Effector CD4-positive, alpha-beta T cell (primary cell): ENCODE measurements at regions not wholly inside any gene's neighbourhood (a gene's known extent, or its start where the extent isn't known, plus 50 kb on each side); places are given as distances from the start of the nearest gene placed in this dataset.

ENCODE experiments used
- DNase-seq: peaks from one replicate; pipeline ENCODE4 v3.0.0-alpha.2; 2020

GRCh38 chr12:4223273-4223845 lies 50.2 kb upstream of the CCND2 start:
- no peak for DNase-seq

- DNase-seq: no peak
These were observed 52.3 kb upstream of the CCND2 start for GRCh38 chr12:4221258-4221620.

- no peak for DNase-seq
These were observed 52.9 kb upstream of the CCND2 start for GRCh38 chr12:4220536-4221257.

GRCh38 chr12:4217091-4217490 lies 56.5 kb upstream of the CCND2 start:
- DNase-seq: no peak

GRCh38 chr12:4216187-4216927 lies 57.2 kb upstream of the CCND2 start:
- DNase-seq: no peak

GRCh38 chr12:4215229-4216186 lies 58.1 kb upstream of the CCND2 start:
- DNase-seq: no peak

- DNase-seq: no peak
These were observed 58.7 kb upstream of the CCND2 start for GRCh38 chr12:4214877-4215228.

GRCh38 chr12:4213471-4213870 lies 60.1 kb upstream of the CCND2 start:
- no peak for DNase-seq

GRCh38 chr12:4212845-4213244 lies 60.7 kb upstream of the CCND2 start:
- DNase-seq: no peak

- DNase-seq: no peak
These were observed 62.2 kb upstream of the CCND2 start for GRCh38 chr12:4211372-4211771.

GRCh38 chr12:4210183-4210582 lies 63.4 kb upstream of the CCND2 start:
- DNase-seq: no peak

GRCh38 chr12:4206470-4206869 lies 67.1 kb upstream of the CCND2 start:
- DNase-seq: no peak

GRCh38 chr12:4203772-4204376 lies 69.7 kb upstream of the CCND2 start:
- DNase-seq: no peak

GRCh38 chr12:4202918-4203317 lies 70.6 kb upstream of the CCND2 start:
- no peak for DNase-seq

- DNase-seq: no peak
These were observed 71.1 kb upstream of the CCND2 start for GRCh38 chr12:4202487-4202886.

GRCh38 chr12:4201333-4202100 lies 72.0 kb upstream of the CCND2 start:
- no peak for DNase-seq

- no peak for DNase-seq
These were observed 75.4 kb upstream of the CCND2 start for GRCh38 chr12:4197922-4198763.

GRCh38 chr12:4196805-4197420 lies 76.6 kb upstream of the CCND2 start:
- DNase-seq: no peak

GRCh38 chr12:4194668-4195067 lies 78.9 kb upstream of the CCND2 start:
- DNase-seq: no peak

GRCh38 chr12:4193821-4194220 lies 79.7 kb upstream of the CCND2 start:
- no peak for DNase-seq
